ENCODE measurements at regions not wholly inside any gene's neighbourhood (a gene's known extent, or its start where the extent isn't known, plus 50 kb on each side); places are given as distances from the start of the nearest gene placed in this dataset.

DNA sequence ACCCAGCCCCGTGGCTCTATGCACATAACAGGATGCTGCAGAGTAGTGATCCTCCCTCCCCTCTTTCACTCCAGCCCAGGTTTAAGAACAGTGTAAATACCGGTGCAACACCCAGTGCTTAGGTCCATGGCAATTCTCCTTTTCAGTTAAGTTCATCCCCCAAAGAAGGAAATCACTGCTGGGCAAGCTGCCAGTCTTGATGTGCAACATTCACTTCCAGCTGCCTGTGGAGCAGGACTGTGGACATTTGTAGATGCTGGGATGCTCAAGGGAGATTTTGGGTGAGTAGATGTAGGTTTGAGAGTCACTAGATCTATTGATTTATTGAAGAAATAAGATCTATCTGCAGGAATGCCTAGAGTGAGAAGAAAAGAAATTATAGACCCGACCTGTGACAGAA lies 294.3 kb upstream of the KIAA1217 start:
- Histone ChIP-seq H3K4me2 (ENCODE audit: extremely low read depth, insufficient read depth, low read length) (no peak overlapping the region), H3K9me3 (ENCODE audit: control insufficient read depth, insufficient read depth, low read depth, low read length) (no peaks in the 10 kb centered on the region), H3K4me3 (replicated peaks in 1 of 4; ENCODE audit: control extremely low read depth in 1 of 4, insufficient read depth in 1 of 4, low read depth in 3 of 4, low read length in 4 of 4) (no peak overlapping the region), H4K20me1 (ENCODE audit: control insufficient read depth, extremely low read depth, insufficient read depth, low read length) (no peaks in the 10 kb centered on the region), H3K36me3 (ENCODE audit: control insufficient read depth, insufficient read depth, low read length) (no peaks in the 10 kb centered on the region), H3K27me3 (ENCODE audit: control insufficient read depth, insufficient read depth, low read length) (no peaks in the 10 kb centered on the region), H3K79me2 (ENCODE audit: control insufficient read depth, insufficient read depth, low read length) (no peaks in the 10 kb centered on the region), H2AFZ (ENCODE audit: low read length) (no peak overlapping the region), H3K9ac (ENCODE audit: insufficient read depth, low read length) (no peak overlapping the region), H3K27ac (ENCODE audit: insufficient read depth, low read length) (no peak overlapping the region), H3K4me1 (ENCODE audit: control insufficient read depth, extremely low read depth, insufficient read depth, low read length) (no peaks in the 10 kb centered on the region)
- TF ChIP-seq, protein P1, sequence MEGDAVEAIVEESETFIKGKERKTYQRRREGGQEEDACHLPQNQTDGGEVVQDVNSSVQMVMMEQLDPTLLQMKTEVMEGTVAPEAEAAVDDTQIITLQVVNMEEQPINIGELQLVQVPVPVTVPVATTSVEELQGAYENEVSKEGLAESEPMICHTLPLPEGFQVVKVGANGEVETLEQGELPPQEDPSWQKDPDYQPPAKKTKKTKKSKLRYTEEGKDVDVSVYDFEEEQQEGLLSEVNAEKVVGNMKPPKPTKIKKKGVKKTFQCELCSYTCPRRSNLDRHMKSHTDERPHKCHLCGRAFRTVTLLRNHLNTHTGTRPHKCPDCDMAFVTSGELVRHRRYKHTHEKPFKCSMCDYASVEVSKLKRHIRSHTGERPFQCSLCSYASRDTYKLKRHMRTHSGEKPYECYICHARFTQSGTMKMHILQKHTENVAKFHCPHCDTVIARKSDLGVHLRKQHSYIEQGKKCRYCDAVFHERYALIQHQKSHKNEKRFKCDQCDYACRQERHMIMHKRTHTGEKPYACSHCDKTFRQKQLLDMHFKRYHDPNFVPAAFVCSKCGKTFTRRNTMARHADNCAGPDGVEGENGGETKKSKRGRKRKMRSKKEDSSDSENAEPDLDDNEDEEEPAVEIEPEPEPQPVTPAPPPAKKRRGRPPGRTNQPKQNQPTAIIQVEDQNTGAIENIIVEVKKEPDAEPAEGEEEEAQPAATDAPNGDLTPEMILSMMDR (conservative IDR thresholded peaks at IDR 0.05 in 1 of 2, IDR thresholded peaks at IDR 0.05 in 1 of 2; ENCODE audit: low read depth in 1 of 2, low read length in 2 of 2): no peak
- no peak for TF ChIP-seq EZH2 (IDR thresholded peaks at IDR 0.05; ENCODE audit: low read length, missing control alignments)
- DNase-seq (ENCODE audit: low read depth in 2 of 2): no peak

DNA sequence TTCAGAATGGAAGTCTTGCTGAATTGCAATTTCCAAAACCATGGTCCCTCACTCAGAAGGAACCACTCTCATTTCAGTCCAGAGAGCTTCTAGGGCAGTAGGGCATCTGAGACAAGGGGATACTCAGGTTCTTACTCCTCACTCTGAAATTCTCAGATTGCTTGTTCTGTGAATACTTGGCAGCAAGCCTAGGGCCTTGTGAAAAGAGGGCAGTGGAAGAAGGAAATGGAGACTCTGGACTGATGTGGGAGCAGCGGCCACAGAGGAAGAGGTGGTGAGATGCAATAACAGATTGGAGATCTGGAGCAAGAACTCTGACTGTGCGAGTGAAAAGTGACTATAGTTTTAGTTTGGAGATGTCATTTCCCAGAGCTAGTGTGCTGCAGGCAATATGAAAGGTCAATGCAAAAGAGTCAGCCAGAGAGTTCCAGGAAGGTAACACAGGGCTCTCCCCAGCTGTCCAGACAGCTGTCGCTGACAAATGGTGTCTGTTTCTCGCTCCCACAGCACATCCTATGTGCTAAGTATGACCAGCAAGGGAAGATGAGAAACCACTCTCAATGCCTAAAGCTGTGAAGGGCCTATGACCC lies 291.6 kb upstream of the KIAA1217 start:
- no peaks in the 10 kb centered on the region for H3K79me2 ChIP-seq (ENCODE audit: control insufficient read depth, insufficient read depth, low read length)
- TF ChIP-seq, protein P1 (conservative IDR thresholded peaks at IDR 0.05 in 1 of 2, IDR thresholded peaks at IDR 0.05 in 1 of 2; ENCODE audit: low read depth in 1 of 2, low read length in 2 of 2): no peak
- H3K4me2 ChIP-seq (ENCODE audit: extremely low read depth, insufficient read depth, low read length): no peak overlapping the region
- H2AFZ ChIP-seq (ENCODE audit: low read length): no peak overlapping the region
- DNase-seq (ENCODE audit: low read depth in 2 of 2): no peak
- H3K4me3 ChIP-seq (replicated peaks in 1 of 4; ENCODE audit: control extremely low read depth in 1 of 4, insufficient read depth in 1 of 4, low read depth in 3 of 4, low read length in 4 of 4): no peak overlapping the region
- H3K9ac ChIP-seq (ENCODE audit: insufficient read depth, low read length): no peak overlapping the region
- no peaks in the 10 kb centered on the region for H3K36me3 ChIP-seq (ENCODE audit: control insufficient read depth, insufficient read depth, low read length)
- H4K20me1 ChIP-seq (ENCODE audit: control insufficient read depth, extremely low read depth, insufficient read depth, low read length): no peaks in the 10 kb centered on the region
- H3K4me1 ChIP-seq (ENCODE audit: control insufficient read depth, extremely low read depth, insufficient read depth, low read length): no peaks in the 10 kb centered on the region
- H3K27me3 ChIP-seq (ENCODE audit: control insufficient read depth, insufficient read depth, low read length): no peaks in the 10 kb centered on the region
- H3K9me3 ChIP-seq (ENCODE audit: control insufficient read depth, insufficient read depth, low read depth, low read length): no peaks in the 10 kb centered on the region
- H3K27ac ChIP-seq (ENCODE audit: insufficient read depth, low read length): no peak overlapping the region

DNA sequence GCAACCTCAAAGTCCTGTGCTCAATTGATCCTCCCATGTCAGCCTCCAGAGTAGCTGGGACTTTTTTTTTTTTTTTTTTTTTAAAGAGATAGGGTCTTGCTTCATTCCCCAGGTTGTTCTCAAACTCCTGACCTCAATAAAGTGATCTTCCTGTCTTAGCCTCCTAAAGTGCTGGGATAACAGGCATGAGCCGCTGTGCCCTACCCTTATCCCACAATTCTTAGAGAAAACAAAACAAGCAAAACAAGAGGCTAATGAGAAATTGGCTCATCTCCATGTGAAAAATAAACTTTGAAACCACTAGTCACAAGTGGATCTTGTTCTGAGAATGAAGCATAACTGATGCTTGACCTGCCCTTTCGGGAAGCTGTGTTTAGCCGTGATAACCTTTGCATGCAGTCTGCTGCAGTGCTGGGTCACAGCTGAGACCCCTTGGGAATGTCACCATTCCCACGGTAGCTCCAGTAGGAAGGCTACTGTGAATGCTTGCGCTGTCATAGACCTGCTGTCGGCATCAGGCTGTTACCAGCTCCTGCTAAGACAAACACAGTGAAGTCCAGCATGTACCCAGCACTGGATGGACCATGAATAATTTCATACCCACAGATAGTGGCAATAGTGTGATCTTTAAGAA lies 290.7 kb upstream of the KIAA1217 start:
- Histone ChIP-seq H3K36me3 (ENCODE audit: control insufficient read depth, insufficient read depth, low read length) (no peaks in the 10 kb centered on the region), H4K20me1 (ENCODE audit: control insufficient read depth, extremely low read depth, insufficient read depth, low read length) (no peaks in the 10 kb centered on the region), H3K9me3 (ENCODE audit: control insufficient read depth, insufficient read depth, low read depth, low read length) (no peaks in the 10 kb centered on the region), H2AFZ (ENCODE audit: low read length) (no peak overlapping the region), H3K4me3 (replicated peaks in 1 of 4; ENCODE audit: control extremely low read depth in 1 of 4, insufficient read depth in 1 of 4, low read depth in 3 of 4, low read length in 4 of 4) (no peak overlapping the region), H3K9ac (ENCODE audit: insufficient read depth, low read length) (no peak overlapping the region), H3K4me1 (ENCODE audit: control insufficient read depth, extremely low read depth, insufficient read depth, low read length) (no peaks in the 10 kb centered on the region), H3K4me2 (ENCODE audit: extremely low read depth, insufficient read depth, low read length) (no peak overlapping the region), H3K27me3 (ENCODE audit: control insufficient read depth, insufficient read depth, low read length) (no peaks in the 10 kb centered on the region), H3K79me2 (ENCODE audit: control insufficient read depth, insufficient read depth, low read length) (no peaks in the 10 kb centered on the region), H3K27ac (ENCODE audit: insufficient read depth, low read length) (no peak overlapping the region)
- DNase-seq (ENCODE audit: low read depth in 2 of 2): no peak
- TF ChIP-seq, protein P1 (conservative IDR thresholded peaks at IDR 0.05 in 1 of 2, IDR thresholded peaks at IDR 0.05 in 1 of 2; ENCODE audit: low read depth in 1 of 2, low read length in 2 of 2): no peak
- TF ChIP-seq EZH2 (IDR thresholded peaks at IDR 0.05; ENCODE audit: low read length, missing control alignments): no peak
